ENCODE measurements at regions not wholly inside any gene's neighbourhood (a gene's known extent, or its start where the extent isn't known, plus 50 kb on each side); places are given as distances from the start of the nearest gene placed in this dataset.

DNA sequence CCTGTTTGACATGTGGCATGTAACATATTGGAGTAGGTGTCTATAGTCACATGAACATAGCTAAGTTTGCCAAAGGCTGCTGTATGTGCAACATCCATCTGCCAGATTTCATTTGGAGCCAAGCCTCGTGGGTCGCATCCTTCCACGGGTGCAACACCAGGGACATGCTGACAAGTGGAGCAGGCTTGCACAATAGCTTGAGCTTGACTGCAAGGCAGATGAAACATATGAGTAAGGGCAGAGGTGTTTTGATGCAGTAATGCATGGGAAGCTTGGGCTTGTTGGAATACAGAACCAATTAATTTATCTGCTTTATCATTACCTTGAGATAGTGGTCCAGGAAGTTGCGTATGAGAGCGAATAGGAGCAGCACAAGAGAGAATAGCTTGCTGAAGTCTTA, 74.1 kb upstream of the BTN3A2 start:
- ChIA-PET POLR2A (no interaction called here), CTCF (interaction anchor here (1.2 kb wide), 1 partner anchor 32 kb away, joined by 5 read pairs; no protein-coding TSS in a partner anchor)
- DNase-seq (ENCODE audit: low read depth in 1 of 2, low spot score in 1 of 2) (no peak), FAIRE-seq (no peak), ATAC-seq (no peak)
- Histone ChIP-seq H3K4me2 (no peak overlapping the region), H3K9me3 (no peaks in the 10 kb centered on the region), H3K4me3 (no peak overlapping the region), H3K27ac (no peak overlapping the region), H3K4me1 (peaks cover 32% of the 10 kb centered on the region)
- TF ChIP-seq, protein P1, sequence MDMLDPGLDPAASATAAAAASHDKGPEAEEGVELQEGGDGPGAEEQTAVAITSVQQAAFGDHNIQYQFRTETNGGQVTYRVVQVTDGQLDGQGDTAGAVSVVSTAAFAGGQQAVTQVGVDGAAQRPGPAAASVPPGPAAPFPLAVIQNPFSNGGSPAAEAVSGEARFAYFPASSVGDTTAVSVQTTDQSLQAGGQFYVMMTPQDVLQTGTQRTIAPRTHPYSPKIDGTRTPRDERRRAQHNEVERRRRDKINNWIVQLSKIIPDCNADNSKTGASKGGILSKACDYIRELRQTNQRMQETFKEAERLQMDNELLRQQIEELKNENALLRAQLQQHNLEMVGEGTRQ (IDR thresholded peaks at IDR 0.05), result no peak
- WGBS (ENCODE audit: missing lambda C conversion rate), result 80% methylated on average over 5 of the region's 5 CpGs

GRCh38 chr6:26292709-26293108, 72.3 kb upstream of the BTN3A2 start:
- ChIA-PET POLR2A (interaction anchor here (0.6 kb wide), 1 partner anchor 1572 kb away, joined by 15 read pairs; no protein-coding TSS in a partner anchor), CTCF (no interaction called here)
- TF ChIP-seq ZNF302 (CRISPR knock-in tag; IDR thresholded peaks at IDR 0.05), result no peak
- TF ChIP-seq TP53 (CRISPR knock-in tag; IDR thresholded peaks at IDR 0.05), result no peak
- no peak for TF ChIP-seq HOXB13 (CRISPR knock-in tag; IDR thresholded peaks at IDR 0.05; ENCODE audit: low read depth)
- no peak for TF ChIP-seq TFCP2L1 (CRISPR knock-in tag; IDR thresholded peaks at IDR 0.05)
- TF ChIP-seq, protein P2, sequence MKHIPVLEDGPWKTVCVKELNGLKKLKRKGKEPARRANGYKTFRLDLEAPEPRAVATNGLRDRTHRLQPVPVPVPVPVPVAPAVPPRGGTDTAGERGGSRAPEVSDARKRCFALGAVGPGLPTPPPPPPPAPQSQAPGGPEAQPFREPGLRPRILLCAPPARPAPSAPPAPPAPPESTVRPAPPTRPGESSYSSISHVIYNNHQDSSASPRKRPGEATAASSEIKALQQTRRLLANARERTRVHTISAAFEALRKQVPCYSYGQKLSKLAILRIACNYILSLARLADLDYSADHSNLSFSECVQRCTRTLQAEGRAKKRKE (CRISPR knock-in tag; IDR thresholded peaks at IDR 0.05; ENCODE audit: low read depth), result no peak
- TF ChIP-seq MAX (IDR thresholded peaks at IDR 0.05), result no peak
- no peak for TF ChIP-seq HOXB5 (CRISPR knock-in tag; IDR thresholded peaks at IDR 0.05)
- TF ChIP-seq RNF2 (IDR thresholded peaks at IDR 0.05; ENCODE audit: borderline replicate concordance, low read depth), result no peak
- TF ChIP-seq HEYL (CRISPR knock-in tag; IDR thresholded peaks at IDR 0.05), result no peak
- TF ChIP-seq, protein P1 (IDR thresholded peaks at IDR 0.05), result no peak
- FAIRE-seq (no peak), ATAC-seq (no peak), DNase-seq (ENCODE audit: low read depth in 1 of 2, low spot score in 1 of 2) (no peak)
- H3K4me3 ChIP-seq, result no peak overlapping the region
- H3K9me3 ChIP-seq, result no peaks in the 10 kb centered on the region
- no peak overlapping the region for H3K4me2 ChIP-seq
- 88% methylated on average over 1 of the region's 1 CpG for WGBS (ENCODE audit: missing lambda C conversion rate)
- no peak overlapping the region for H3K27ac ChIP-seq
- peaks cover 35% of the 10 kb centered on the region for H3K4me1 ChIP-seq

- POLR2A ChIA-PET, result no interaction called here
- CTCF ChIA-PET, result no interaction called here
- Histone ChIP-seq H3K4me2 (no peak overlapping the region), H3K27ac (peak overlapping the region in 1 of 2 experiments; percentile 40; a peak in 1 of 6 replicates), H3K4me3 (no peak overlapping the region), H3K4me1 (peaks cover 25% of the 10 kb centered on the region), H3K9me3 (no peaks in the 10 kb centered on the region)
- DNase-seq (ENCODE audit: low read depth in 1 of 2, low spot score in 1 of 2) (no peak), ATAC-seq (no peak), FAIRE-seq (no peak)
- no peak for TF ChIP-seq RARB (CRISPR knock-in tag; IDR thresholded peaks at IDR 0.05)
- no peak for TF ChIP-seq POLR2AphosphoS2 (conservative IDR thresholded peaks at IDR 0.05; ENCODE audit: low read length)
- no peak for TF ChIP-seq CHD4 (IDR thresholded peaks at IDR 0.05; ENCODE audit: borderline replicate concordance)
- no peak for TF ChIP-seq CBX2 (IDR thresholded peaks at IDR 0.05; ENCODE audit: borderline replicate concordance, low read depth)
- no peak for TF ChIP-seq JUN (IDR thresholded peaks at IDR 0.05)
- no peak for TF ChIP-seq FOSB (CRISPR knock-in tag; IDR thresholded peaks at IDR 0.05)
- no peak for TF ChIP-seq BHLHE40 (IDR thresholded peaks at IDR 0.05; ENCODE audit: low read depth, low read length)
- TF ChIP-seq MAZ (IDR thresholded peaks at IDR 0.05; ENCODE audit: borderline replicate concordance, low read depth, low read length), result no peak
- TF ChIP-seq PBX3 (IDR thresholded peaks at IDR 0.05), result no peak
- no peak for TF ChIP-seq SREBF2 (IDR thresholded peaks at IDR 0.05)
- no peak for TF ChIP-seq RAD21 (conservative IDR thresholded peaks at IDR 0.05 in 1 of 2, IDR thresholded peaks at IDR 0.05 in 1 of 2)
- 93% methylated on average over 8 of the region's 8 CpGs for WGBS (ENCODE audit: missing lambda C conversion rate)
Measured at GRCh38 chr6:26294302-26294701, 70.7 kb upstream of the BTN3A2 start.

Measured in A549 (cell line).